Stomach smooth muscle (tissue), 2 donors: ENCODE measurements at regions not wholly inside any gene's neighbourhood (a gene's known extent, or its start where the extent isn't known, plus 50 kb on each side); places are given as distances from the start of the nearest gene placed in this dataset.
"Not testable (repeated sequence)": the region's sequence is repeated elsewhere in the genome, so short reads cannot be mapped to it uniquely, and the experiment has no call there.

Experiments used
- H3K27ac ChIP-seq: one replicate; pipeline ENCODE4 v1.7.0; 2013; ENCODE audit warnings: mild to moderate bottlenecking, low read length, inconsistent platforms
- H3K27me3 ChIP-seq, 2 donors: one replicate each; pipeline ENCODE4 v1.7.0; 2013; ENCODE audit warnings: low read length in 2 of 2; ENCODE audit not compliant: insufficient read depth in 2 of 2, control insufficient read depth in 1 of 2
- H3K36me3 ChIP-seq, 2 donors: one replicate each; pipeline ENCODE4 v1.7.0; 2013; ENCODE audit warnings: low read length in 2 of 2; ENCODE audit not compliant: control insufficient read depth in 2 of 2, insufficient read depth in 2 of 2
- H3K4me1 ChIP-seq: one replicate; pipeline ENCODE4 v1.7.0; 2013; ENCODE audit warnings: low read length; ENCODE audit not compliant: control insufficient read depth, insufficient read depth
- H3K4me3 ChIP-seq, 2 donors: one replicate each; pipeline ENCODE4 v1.7.0; 2013; ENCODE audit warnings: low read length in 2 of 2
- H3K9ac ChIP-seq, 2 donors: one replicate each; pipeline ENCODE4 v1.7.0; 2013; ENCODE audit warnings: low read length in 2 of 2, mild to moderate bottlenecking in 1 of 2
- H3K9me3 ChIP-seq, 2 donors: one replicate each; pipeline ENCODE4 v1.7.0; 2013; ENCODE audit warnings: low read length in 2 of 2; ENCODE audit not compliant: control insufficient read depth in 2 of 2
- donor health status: healthy.
- donor health status: Pancreatic carcinoma.

DNA sequence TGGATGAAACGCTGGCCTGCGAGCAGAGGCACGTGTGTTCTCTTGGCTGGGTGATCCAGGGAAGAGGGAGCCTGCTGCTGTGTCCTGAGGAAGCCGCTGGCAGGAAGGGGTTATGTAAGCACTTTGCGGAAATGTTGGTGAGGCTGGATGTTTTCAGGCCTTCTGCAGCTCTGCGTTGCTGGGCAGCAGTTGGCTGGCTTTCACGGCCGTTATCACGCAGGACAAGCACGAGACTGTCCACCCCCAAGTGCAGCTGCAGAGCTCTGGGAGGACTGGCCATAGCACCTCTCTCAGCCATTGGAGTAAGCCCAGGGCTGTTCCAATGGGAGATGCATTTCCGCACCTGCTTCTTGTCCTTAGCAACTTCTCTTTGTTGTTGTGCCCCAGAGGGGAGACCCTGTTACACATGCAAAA lies 146.9 kb upstream of the SOX21 start:
- no peak overlapping the region for H3K27ac ChIP-seq

DNA sequence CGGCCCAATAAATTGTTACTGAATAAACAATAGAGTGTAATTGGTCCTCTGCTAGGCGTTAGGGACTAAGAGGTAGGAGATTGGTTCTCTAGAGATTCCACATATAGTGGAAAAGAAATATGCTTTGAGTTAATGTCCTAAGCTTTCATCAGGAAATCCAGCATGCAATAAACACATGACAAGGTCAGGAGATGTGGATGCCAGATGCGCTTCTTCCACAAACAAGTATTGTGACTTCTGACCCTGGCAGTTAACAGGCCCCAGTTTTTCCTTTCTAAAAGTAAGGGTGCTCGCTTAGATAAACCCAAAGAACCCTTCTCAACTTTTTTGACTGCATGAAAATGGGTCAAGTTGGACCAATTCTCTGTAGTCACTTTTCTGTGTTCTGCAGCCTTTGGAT lies 146.5 kb upstream of the SOX21 start:
- no peaks in the 10 kb centered on the region for H3K9me3 ChIP-seq
- no peak overlapping the region for H3K4me3 ChIP-seq
- no peaks in the 10 kb centered on the region for H3K4me1 ChIP-seq
- peaks cover 2 to 3% of the 10 kb centered on the region in 2 donors for H3K27me3 ChIP-seq
- no peak overlapping the region for H3K27ac ChIP-seq
- no peak overlapping the region for H3K9ac ChIP-seq
- H3K36me3 ChIP-seq, result no peaks in the 10 kb centered on the region

More for the DNA sequence above, 146.9 kb upstream of the SOX21 start:
- Histone ChIP-seq H3K9me3 (no peaks in the 10 kb centered on the region), H3K4me3 (no peak overlapping the region), H3K27me3 (peaks cover 2 to 3% of the 10 kb centered on the region in 2 donors), H3K9ac (no peak overlapping the region), H3K4me1 (no peaks in the 10 kb centered on the region), H3K36me3 (no peaks in the 10 kb centered on the region)

- H3K4me1 ChIP-seq, result no peaks in the 10 kb centered on the region
- H3K27me3 ChIP-seq, result peaks cover 0 to 2% of the 10 kb centered on the region in 2 donors
- H3K4me3 ChIP-seq, result no peak overlapping the region
- no peaks in the 10 kb centered on the region for H3K9me3 ChIP-seq
- H3K9ac ChIP-seq, result no peak overlapping the region
- no peaks in the 10 kb centered on the region for H3K36me3 ChIP-seq
- no peak overlapping the region for H3K27ac ChIP-seq
Measured at GRCh38 chr13:94854688-94855087, 142.3 kb upstream of the SOX21 start.

DNA sequence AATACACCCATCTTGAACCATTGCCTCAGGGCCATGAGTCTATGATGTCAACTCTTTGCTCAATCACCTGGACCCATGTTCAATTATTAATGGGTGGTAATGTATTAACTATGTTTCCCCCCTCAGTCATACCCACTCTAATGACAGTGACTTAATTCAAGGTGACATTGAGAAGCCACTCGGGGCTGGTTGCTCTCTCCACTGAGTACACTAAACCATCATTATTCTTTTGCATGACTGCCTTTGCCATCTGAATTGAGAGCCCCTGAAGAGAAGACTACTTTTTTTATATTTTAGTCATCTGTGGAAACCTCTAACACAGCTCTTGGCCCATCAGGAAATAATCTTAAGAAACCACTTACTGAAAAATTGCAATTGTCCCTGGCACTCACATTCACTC lies 139.2 kb upstream of the SOX21 start:
- no peaks in the 10 kb centered on the region for H3K4me1 ChIP-seq
- H3K9ac ChIP-seq, result no peak overlapping the region
- H3K9me3 ChIP-seq, result no peaks in the 10 kb centered on the region
- no peak overlapping the region for H3K4me3 ChIP-seq
- no peak overlapping the region for H3K27ac ChIP-seq
- no peaks in the 10 kb centered on the region for H3K27me3 ChIP-seq
- H3K36me3 ChIP-seq, result no peaks in the 10 kb centered on the region

- no peak overlapping the region for H3K9ac ChIP-seq
- no peaks in the 10 kb centered on the region for H3K27me3 ChIP-seq
- H3K4me1 ChIP-seq, result no peaks in the 10 kb centered on the region
- no peaks in the 10 kb centered on the region for H3K9me3 ChIP-seq
- no peaks in the 10 kb centered on the region for H3K36me3 ChIP-seq
- H3K4me3 ChIP-seq, result no peak overlapping the region
- H3K27ac ChIP-seq, result no peak overlapping the region
Measured at GRCh38 chr13:94849254-94849653, 136.9 kb upstream of the SOX21 start.

GRCh38 chr13:94842901-94843300 lies 130.6 kb upstream of the SOX21 start:
- no peaks in the 10 kb centered on the region for H3K36me3 ChIP-seq
- no peaks in the 10 kb centered on the region for H3K27me3 ChIP-seq
- H3K4me1 ChIP-seq, result no peaks in the 10 kb centered on the region
- H3K9ac ChIP-seq, result no peak overlapping the region
- no peaks in the 10 kb centered on the region for H3K9me3 ChIP-seq
- no peak overlapping the region for H3K4me3 ChIP-seq
- no peak overlapping the region for H3K27ac ChIP-seq

DNA sequence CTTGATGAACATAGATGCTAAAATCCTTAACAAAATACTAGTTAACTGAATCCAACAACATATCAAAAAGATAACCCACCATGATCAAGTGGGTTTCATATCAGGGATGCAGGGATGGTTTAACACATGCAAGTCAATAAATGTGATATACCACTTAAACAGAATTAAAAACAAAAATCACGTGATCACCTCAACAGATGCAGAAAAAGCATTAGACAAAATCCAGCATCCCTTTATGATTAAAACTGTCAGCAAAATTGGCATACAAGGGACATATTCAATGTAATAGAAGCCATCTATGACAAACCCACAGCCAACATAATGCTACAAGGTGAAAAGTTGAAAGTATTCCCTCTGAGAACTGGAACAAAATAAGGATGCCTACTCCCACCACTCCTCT lies 124.7 kb upstream of the SOX21 start:
- H3K9me3 ChIP-seq, H3K4me1 ChIP-seq, H3K27ac ChIP-seq, H3K9ac ChIP-seq, H3K36me3 ChIP-seq, H3K4me3 ChIP-seq, H3K27me3 ChIP-seq: not testable (repeated sequence)

DNA sequence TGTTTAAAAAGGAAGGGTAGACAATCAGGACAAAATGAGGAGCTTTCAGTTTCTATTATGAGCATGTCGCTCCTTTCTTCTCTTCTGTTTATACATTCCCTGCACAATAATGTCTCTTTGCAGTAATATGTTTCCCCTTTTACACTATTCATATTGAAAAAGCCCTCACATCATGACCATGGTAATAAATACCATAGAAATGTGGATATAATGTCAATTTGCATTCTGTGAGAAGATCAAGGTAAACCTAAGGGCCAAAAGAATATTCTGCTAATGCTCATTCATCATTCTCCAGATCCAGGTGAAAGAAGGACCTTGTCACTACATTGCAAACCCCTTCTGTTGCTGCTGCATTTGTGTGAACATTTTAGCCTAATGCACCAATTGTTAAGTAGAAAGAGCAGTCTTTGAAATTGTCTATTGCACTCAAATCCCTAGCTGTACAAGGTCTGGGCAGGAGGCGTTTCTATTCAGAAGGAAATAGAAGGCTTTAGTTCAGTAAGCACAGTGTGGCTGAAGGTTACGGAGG lies 117.6 kb upstream of the SOX21 start:
- Histone ChIP-seq H3K27ac (no peak overlapping the region), H3K9ac (no peak overlapping the region), H3K4me3 (no peak overlapping the region), H3K4me1 (peaks cover 3% of the 10 kb centered on the region), H3K36me3 (no peaks in the 10 kb centered on the region), H3K9me3 (no peaks in the 10 kb centered on the region), H3K27me3 (no peaks in the 10 kb centered on the region)

DNA sequence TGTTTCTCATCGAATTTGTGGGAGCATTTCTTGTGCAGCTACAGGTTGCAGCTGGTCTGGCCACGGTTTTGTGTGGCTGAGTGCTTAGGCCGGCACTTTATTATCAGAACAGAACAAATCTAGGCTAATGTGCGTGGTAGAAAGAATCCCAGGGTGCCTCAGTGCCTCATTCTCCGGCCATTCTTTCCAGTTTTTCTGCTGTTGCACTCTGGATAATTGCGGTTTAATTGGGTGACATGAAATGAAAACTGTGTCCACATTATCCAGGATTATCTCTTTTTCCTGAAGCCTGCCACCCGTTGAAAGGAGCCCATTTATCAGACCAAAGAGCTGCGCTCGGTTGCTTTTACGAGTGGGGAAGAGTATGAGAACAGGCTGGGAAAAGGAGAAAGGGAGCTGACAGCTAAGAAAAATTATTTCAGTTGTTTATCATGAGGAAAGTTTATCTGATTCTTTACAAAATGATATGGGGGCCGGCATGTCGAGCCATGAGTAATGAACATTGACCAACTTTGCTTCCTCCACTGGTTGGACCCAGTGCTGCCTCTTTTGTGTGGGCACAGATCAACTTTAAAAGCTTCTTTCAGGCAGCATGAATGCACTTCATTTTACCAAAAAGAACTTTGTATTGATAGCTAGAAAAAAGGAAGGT lies 117.0 kb upstream of the SOX21 start:
- Histone ChIP-seq H3K4me3 (no peak overlapping the region), H3K27ac (no peak overlapping the region), H3K9ac (no peak overlapping the region), H3K36me3 (no peaks in the 10 kb centered on the region), H3K9me3 (no peaks in the 10 kb centered on the region), H3K27me3 (no peaks in the 10 kb centered on the region), H3K4me1 (peaks cover 3% of the 10 kb centered on the region)

- H3K9me3 ChIP-seq, result no peaks in the 10 kb centered on the region
- H3K27ac ChIP-seq, result no peak overlapping the region
- peaks cover 3% of the 10 kb centered on the region for H3K4me1 ChIP-seq
- H3K36me3 ChIP-seq, result no peaks in the 10 kb centered on the region
- no peak overlapping the region for H3K4me3 ChIP-seq
- no peaks in the 10 kb centered on the region for H3K27me3 ChIP-seq
- no peak overlapping the region for H3K9ac ChIP-seq
Measured at GRCh38 chr13:94827566-94827965, 115.2 kb upstream of the SOX21 start.

- Histone ChIP-seq H3K9me3 (no peaks in the 10 kb centered on the region), H3K9ac (no peak overlapping the region), H3K4me1 (peaks cover 3% of the 10 kb centered on the region), H3K4me3 (no peak overlapping the region), H3K27me3 (no peaks in the 10 kb centered on the region), H3K36me3 (no peaks in the 10 kb centered on the region), H3K27ac (no peak overlapping the region)
Measured at GRCh38 chr13:94825507-94825906, 113.2 kb upstream of the SOX21 start.
